GM18907 (cell line): ENCODE measurements at regions not wholly inside any gene's neighbourhood (a gene's known extent, or its start where the extent isn't known, plus 50 kb on each side); places are given as distances from the start of the nearest gene placed in this dataset.
"Not testable (repeated sequence)": the region's sequence is repeated elsewhere in the genome, so short reads cannot be mapped to it uniquely, and the experiment has no call there.

Source experiments
- ATAC-seq: cut with Tn5 transposase; IDR thresholded peaks from one replicate; pipeline ENCODE4 v1.9.1; 2021; ENCODE audit warnings: mild to moderate bottlenecking, moderate library complexity; ENCODE audit not compliant: unreplicated experiment

- ATAC-seq = no peak
Observed at GRCh38 chr13:21228738-21229137, 52.3 kb downstream of the MRPL57 start.

DNA sequence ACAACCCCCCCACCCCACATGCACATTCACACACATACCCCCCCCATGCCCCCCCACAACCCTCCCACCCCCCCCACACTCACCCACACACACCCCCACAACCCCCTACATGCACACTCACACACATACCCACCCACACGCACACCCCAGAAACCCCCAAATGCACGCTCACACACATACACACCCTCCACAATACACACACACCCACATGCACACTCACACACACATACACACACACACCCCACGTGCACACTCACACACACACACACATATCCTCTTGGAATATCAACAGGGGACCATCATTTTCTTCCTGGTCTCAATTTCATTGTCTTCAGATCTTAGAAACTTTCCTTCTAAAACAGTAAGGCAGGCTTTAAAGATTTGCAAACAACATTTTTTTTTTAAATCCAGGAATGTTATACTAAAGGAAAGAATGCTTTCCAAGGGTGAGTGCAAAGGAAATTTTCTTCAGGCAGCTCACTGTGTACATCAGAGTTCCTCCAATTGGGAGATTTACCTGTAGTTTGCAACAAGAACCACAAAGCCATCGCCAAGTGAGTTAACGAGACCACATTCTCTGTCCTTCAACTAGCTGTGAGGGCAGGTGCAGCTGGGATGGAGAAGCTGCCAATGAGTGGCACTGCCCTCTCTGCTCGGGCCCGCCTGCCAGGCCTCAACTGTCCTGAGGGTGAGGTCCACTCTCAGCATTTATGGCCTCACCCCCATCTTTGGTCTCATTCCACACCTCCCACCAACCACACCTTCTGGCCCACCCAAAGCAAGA is 53.0 kb downstream of the MRPL57 start:
- ATAC-seq = no peak

- ATAC-seq = no peak
Observed at GRCh38 chr13:21230516-21230915, 54.1 kb downstream of the MRPL57 start.

GRCh38 chr13:21231426-21231940 is 55.0 kb downstream of the MRPL57 start:
- no peak for ATAC-seq

GRCh38 chr13:21232196-21232595 is 55.7 kb downstream of the MRPL57 start:
- no peak for ATAC-seq

GRCh38 chr13:21232599-21232998 is 56.1 kb downstream of the MRPL57 start:
- no peak for ATAC-seq

DNA sequence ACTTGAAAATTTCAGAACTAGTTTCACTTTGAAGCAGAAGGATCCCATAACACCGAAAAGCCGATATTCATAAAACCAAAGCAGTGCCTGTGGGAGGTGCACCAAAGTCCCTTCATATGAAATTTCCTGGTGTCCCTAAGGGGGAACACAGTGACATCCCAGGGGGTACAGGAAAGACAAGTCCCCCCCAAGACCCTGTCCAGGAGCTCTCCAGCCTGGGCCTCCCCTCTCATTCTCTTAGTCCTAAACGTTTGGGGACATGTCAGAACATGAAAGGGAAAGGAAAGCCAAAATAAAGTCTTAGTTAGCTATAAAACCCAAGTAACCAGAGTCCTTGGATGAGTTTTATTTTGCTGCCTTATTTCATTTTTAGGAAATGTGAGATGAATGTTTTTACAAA is 56.6 kb downstream of the MRPL57 start:
- ATAC-seq = no peak

- ATAC-seq = no peak
Observed at GRCh38 chr13:21234526-21234925, 58.1 kb downstream of the MRPL57 start.

DNA sequence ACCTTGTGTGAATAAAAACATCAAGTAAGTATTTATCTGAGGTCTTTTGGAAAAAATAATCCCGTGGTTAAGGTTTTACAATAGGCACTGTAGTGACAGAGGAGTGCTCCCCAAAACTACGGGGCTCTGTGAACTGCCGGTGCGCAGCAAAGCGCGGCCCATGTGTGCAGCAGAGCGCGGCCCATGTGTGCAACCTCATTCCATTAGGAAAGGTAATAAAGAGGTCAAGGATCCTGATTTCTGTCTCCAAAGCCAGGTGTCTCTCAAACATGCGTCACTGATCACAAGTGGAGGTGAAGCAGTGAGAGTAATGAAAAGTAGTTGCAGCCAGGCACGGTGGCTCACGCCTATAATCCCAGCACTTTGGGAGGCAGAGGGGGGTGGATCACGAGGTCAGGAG is 58.7 kb downstream of the MRPL57 start:
- no peak for ATAC-seq

DNA sequence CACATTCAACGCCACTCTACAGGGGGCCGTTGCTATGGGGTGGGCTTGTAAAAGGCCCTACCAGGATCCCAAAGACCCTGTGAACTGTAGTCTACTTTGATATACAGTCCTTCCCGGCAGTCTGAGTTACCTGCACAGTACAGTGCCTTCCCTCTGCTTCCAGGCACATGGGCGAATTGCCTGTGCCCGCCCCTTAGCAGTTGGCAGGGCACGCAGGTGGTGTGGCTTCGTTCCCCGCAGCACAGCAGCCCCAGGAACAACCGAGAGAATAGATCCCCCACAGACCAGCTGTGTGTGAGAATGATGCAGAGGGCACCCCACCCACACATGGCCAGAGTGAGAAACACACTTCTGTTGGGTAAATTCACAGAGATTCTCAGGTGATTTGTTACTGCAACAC is 60.6 kb downstream of the MRPL57 start:
- no peak for ATAC-seq

DNA sequence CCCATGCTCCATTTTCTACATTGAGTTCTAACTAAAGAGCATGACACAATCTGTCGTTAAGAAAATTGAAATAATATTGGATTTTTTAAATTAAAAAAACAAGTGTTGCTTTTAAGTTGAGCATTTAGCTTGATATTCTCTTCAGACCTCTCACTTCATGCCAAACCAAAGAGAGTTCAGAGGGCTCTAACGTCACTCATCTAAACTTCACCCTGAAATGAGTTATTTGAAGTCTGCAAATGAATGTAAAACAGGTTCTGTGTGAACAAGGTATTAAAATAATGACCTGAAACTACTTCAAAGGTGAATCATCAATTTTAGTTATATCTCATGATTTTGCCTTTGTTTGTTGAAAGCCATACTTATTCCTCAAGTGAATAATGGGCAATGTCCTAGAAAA is 61.8 kb downstream of the MRPL57 start:
- no peak for ATAC-seq

- ATAC-seq = no peak
Observed at GRCh38 chr13:21240586-21240985, 64.1 kb downstream of the MRPL57 start.

DNA sequence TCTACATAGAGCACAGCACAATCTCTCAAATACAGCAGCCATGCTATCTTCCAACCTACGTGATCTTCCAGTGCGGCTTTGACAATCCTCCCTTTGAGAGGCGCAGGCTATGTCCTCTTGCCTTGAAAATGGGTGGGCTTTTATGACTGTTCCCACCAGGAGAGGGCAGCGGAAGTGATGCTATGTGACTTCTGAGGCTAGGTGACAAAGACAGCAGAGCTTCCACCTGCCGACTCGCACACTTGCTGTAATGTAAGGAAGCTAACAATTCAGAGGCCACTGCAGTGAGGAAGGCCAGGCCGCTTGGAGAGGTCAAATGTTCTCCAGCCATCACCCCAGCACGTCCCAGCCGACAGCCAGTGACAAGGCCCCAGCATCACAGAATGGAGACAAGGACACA is 65.8 kb downstream of the MRPL57 start:
- no peak for ATAC-seq

DNA sequence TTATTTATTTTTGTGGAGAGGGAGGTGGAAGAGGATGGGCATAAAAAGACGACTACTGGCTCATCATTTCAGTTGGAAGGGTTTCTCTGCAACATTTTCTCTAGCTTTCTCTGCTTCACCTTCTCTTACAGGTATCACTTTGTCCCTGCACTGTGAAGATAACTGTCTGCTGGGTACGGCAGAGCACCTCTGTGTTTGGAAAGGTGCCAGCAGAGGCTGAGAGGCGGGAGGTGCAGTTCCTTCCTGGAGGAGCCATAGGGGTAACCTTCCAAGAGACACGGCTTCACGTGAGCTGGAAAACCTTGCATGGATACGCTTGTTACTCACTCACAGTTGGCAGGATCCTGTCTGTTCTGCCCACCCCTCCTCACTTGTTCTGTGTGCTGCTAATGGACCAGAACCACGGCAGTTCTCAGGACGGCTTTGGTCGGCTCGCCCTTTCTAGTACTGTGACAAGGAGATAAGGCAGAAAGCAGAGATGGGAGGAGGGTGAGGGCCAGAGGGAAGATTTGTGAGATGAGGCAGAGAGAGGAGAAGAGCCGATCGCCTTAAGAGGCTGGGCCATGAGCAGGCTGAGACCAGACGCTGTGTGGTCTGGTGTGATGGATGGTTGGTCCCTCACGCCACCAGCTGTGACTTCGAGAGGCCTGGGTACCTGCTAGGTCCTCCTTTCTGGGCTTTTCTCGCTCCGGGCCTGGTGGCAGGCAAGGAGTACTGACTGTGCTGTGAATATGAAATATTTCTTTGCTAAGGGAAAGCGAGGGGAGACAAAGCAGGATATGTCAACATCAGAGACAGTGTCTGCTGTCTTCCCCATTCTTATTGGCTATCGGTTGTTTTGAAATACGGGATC is 66.8 kb downstream of the MRPL57 start:
- no peak for ATAC-seq

DNA sequence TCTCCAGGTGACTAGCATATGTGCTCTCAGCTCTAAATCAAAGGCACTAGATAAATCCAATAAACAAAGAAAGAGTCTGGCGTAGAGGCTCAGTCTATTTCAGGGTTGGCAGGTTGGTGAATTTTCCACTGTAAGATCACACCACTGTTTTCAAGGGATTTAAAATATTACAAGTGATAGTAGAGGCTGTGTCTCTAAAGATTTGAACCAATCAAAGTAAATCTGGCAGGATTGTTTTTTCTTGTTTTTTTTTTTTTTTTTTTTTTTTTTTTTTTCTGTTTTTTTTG is 67.4 kb downstream of the MRPL57 start:
- ATAC-seq = not testable (repeated sequence)

- no peak for ATAC-seq
Observed at GRCh38 chr13:21246761-21247452, 70.4 kb downstream of the MRPL57 start.

- no peak for ATAC-seq
Observed at GRCh38 chr13:21256351-21256761, 79.9 kb downstream of the MRPL57 start.

- ATAC-seq = no peak
Observed at GRCh38 chr13:21256891-21257290, 80.4 kb downstream of the MRPL57 start.

- no peak for ATAC-seq
Observed at GRCh38 chr13:21259571-21260455, 83.4 kb downstream of the MRPL57 start.

DNA sequence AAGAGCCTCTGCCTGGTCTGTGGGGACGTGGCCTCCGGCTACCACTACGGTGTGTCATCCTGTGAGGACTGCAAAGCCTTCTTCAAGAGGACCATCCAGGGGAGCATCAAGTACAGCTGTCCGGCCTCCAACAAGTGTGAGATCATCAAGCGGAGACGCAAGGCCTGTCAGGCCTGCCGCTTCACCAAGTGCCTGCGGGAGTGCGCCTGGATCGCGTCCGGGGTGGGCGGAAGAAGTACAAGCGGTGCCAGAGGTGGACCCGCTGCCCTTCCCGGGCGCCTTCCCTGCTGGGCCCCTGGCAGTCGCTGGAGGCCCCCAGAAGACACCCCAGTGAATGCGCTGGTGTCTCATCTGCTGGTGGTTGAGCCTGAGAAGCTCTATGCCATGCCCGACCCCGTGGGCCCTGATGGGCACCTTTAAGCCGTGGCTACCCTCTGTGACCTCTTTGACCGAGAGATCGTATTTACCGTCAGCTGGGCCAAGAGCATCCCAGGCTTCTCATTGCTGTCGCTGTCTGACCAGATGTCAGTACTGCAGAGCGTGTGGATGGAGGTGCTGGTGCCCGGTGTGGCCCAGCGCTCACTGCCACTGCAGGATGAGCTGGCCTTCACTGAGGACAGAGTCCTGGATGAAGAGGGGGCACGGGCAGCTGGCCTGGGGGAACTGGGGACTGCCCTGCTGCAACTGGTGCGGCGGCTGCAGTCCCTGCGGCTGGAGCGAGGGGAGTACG is 84.3 kb downstream of the MRPL57 start:
- ATAC-seq = not testable (repeated sequence)
